ENCODE measurements at regions not wholly inside any gene's neighbourhood (a gene's known extent, or its start where the extent isn't known, plus 50 kb on each side); places are given as distances from the start of the nearest gene placed in this dataset.

DNA sequence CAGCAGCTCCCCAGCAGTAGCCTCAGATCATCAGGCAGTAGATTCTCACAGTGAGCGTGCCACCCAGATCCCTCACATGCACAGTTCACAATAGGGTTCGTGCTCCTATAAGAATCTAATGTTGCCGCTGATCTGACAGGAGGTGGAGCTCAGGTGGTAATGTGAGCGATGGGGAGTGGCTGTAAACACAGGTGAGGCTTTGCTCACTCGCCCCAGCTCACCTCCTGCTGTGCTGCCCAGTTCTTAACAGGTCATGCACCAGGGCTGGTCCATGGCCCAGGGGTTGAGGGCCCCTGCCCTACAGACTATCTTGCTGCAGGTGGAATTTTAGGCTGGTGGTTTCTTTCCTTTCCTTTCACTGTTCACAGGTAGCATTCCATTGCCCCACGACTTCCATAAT lies 100.2 kb downstream of the MRPL36 start:
- TF ChIP-seq YY1 (IDR thresholded peaks at IDR 0.05; ENCODE audit: insufficient read depth, insufficient read length) (no peak), ZNF274 (IDR thresholded peaks at IDR 0.05; ENCODE audit: low read depth, low read length) (no peak), SUZ12 (IDR thresholded peaks at IDR 0.05; ENCODE audit: extremely low read depth, insufficient read depth, insufficient read length) (no peak)
